ENCODE measurements at regions not wholly inside any gene's neighbourhood (a gene's known extent, or its start where the extent isn't known, plus 50 kb on each side); places are given as distances from the start of the nearest gene placed in this dataset.

DNA sequence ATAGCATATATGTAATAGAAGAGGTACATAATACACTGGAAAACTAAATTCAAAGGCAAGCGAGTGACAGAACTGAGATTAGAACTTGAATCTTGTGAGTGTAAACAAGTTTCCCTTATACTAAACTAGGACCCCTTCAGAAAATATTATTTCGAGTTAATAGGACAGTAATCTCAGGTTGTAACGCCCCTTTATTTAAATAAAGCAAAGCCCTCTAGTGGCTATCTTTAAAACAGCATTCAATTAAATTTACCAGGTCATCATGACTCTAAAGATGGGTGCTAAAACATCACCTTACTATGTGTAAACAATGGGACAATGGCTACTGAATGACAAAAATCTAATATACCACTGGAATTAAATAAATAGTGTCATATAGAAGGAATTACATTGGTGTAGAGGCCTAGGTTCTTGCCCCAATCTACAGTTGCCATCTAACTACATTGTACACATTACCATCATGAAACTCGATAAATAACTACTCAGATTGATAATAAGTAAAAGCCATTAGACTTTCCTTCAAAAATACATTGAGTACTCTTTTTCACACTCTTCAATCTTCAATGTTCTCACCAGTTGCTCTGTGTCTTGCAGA is 255.4 kb upstream of the IRAK1BP1 start (continued):
- TF ChIP-seq RNF219 (CRISPR knock-in tag; IDR thresholded peaks at IDR 0.05), result no peak
- no peak for TF ChIP-seq RCOR2 (CRISPR knock-in tag; IDR thresholded peaks at IDR 0.05)

DNA sequence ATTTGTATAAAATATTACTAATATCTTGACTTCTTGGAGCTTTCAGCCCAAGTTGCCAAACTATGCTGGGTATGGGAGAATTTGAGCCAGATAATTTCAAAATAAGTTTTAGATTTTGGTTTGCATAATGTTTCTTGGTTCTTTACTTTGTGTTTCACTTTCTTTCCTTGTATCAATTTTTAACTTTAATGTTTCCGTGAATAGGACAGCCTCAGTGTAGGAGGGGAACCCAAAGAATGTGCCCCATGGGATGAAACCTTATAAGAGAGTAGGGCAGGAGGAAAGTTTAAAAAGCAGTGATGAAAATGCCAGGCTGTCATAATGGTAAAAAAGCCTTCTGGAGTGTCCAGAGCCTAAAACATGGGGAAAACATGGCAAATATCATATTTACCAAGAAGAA is 252.4 kb upstream of the IRAK1BP1 start:
- no TSS peak for BruUV-seq (replicated peaks)
- DNase-seq (ENCODE audit: low spot score) (no peak), FAIRE-seq (no peak), ATAC-seq (no peak)
- no peak for TF ChIP-seq GZF1 (CRISPR knock-in tag; IDR thresholded peaks at IDR 0.05)
- no peak for TF ChIP-seq ZNF567 (CRISPR knock-in tag; IDR thresholded peaks at IDR 0.05; ENCODE audit: borderline replicate concordance)
- TF ChIP-seq ZNF484 (CRISPR knock-in tag; IDR thresholded peaks at IDR 0.05; ENCODE audit: borderline replicate concordance, low read depth), result no peak
- TF ChIP-seq KAT8 (CRISPR knock-in tag; IDR thresholded peaks at IDR 0.05), result no peak
- no peak for TF ChIP-seq IKZF1 (IDR thresholded peaks at IDR 0.05)
- no peak for TF ChIP-seq KAT2B (IDR thresholded peaks at IDR 0.05; ENCODE audit: borderline replicate concordance, low read depth, low read length)
- TF ChIP-seq ZNF234 (CRISPR knock-in tag; conservative IDR thresholded peaks at IDR 0.05), result no peak
- no peak for TF ChIP-seq DRAP1 (CRISPR knock-in tag; IDR thresholded peaks at IDR 0.05)
- no peak for TF ChIP-seq TBL1XR1 (IDR thresholded peaks at IDR 0.05; ENCODE audit: borderline replicate concordance, low read length, partially characterized antibody)
- no peak for TF ChIP-seq SP2 (CRISPR knock-in tag; IDR thresholded peaks at IDR 0.05)
- TF ChIP-seq ZNF772 (CRISPR knock-in tag; IDR thresholded peaks at IDR 0.05), result no peak
- TF ChIP-seq, protein P1, sequence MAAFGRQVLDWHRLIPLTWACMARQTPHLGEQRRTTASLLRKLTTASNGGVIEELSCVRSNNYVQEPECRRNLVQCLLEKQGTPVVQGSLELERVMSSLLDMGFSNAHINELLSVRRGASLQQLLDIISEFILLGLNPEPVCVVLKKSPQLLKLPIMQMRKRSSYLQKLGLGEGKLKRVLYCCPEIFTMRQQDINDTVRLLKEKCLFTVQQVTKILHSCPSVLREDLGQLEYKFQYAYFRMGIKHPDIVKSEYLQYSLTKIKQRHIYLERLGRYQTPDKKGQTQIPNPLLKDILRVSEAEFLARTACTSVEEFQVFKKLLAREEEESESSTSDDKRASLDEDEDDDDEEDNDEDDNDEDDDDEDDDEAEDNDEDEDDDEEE (CRISPR knock-in tag; IDR thresholded peaks at IDR 0.05), result no peak
- POLR2A ChIA-PET, result no interaction called here
- Histone ChIP-seq H3K27me3 (ENCODE audit: control insufficient read depth in 1 of 2, insufficient read depth in 2 of 2, low read length in 2 of 2) (no peaks in the 10 kb centered on the region), H3K4me2 (ENCODE audit: low read depth, low read length) (no peak overlapping the region), H3K4me3 (replicated peaks in 1 of 3; ENCODE audit: insufficient read depth in 1 of 3, low read depth in 2 of 3, low read length in 3 of 3) (no peak overlapping the region), H2AFZ (ENCODE audit: low read length) (no peak overlapping the region), H3K79me2 (ENCODE audit: insufficient read depth, low read length) (no peaks in the 10 kb centered on the region), H3K27ac (ENCODE audit: extremely low read length, insufficient read depth, low read length) (no peak overlapping the region), H4K20me1 (ENCODE audit: insufficient read depth, low read length) (no peaks in the 10 kb centered on the region), H3K4me1 (ENCODE audit: insufficient read depth, low read length) (no peaks in the 10 kb centered on the region), H3K9me3 (ENCODE audit: low read length) (no peaks in the 10 kb centered on the region), H3K9ac (ENCODE audit: insufficient read depth, low read depth, low read length) (no peak overlapping the region), H3K36me3 (replicated peaks in 1 of 2; ENCODE audit: control insufficient read depth in 1 of 2, insufficient read depth in 2 of 2, low read length in 2 of 2) (no peaks in the 10 kb centered on the region)
- CTCF ChIA-PET (ENCODE audit: low intra/inter-chr PET ratio, low total read pairs), result no interaction called here
- WGBS (ENCODE audit: low lambda C conversion rate), result 0% methylated on average over 1 of the region's 1 CpG
- in situ Hi-C loops (cut with HindIII; ENCODE audit: extremely low pct_ligation_motif_present, low pct_unique_long_range_greater_than_20kb) (no loop called here), intact Hi-C loops (cut with micrococcal nuclease; ENCODE audit: unreplicated experiment) (no loop called here)
